IPS DF 19.7 (cell line): ENCODE measurements at regions not wholly inside any gene's neighbourhood (a gene's known extent, or its start where the extent isn't known, plus 50 kb on each side); places are given as distances from the start of the nearest gene placed in this dataset.

Experiments used
- DNase-seq: peaks from one replicate; pipeline ENCODE4 v3.0.0-alpha.2; 2013; ENCODE audit warnings: low read depth, low spot score

DNA sequence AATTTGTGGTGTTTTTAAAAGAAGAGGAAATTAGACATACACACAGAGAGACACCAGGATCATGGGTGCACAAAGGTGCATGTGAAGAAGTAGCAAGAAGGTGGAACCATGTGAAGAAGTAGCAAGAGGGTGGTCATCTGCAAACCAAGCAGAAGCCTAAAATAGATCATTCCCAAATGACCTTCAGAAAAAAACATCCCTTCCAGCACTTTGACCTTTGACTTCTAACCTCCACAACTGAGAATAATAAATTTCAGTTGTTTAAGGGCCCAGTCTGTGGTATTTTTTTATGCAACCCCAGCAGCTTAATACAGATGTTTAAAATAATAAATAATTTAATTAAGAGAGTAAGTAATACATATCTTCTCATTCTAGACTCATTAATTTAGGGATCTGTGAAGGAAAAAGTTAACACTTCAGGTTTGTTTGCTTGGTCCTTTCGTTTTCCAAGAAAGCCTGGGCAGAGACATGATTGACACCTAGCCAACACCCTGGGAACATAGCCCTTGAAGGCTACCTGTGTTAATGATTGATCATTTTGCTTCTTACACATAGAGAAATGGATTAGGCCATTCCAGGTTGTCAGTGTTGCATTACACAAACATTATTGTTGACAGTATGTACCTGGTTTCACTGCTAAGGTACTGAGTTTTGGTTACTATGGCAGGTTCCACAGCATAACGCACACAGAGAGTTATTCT, 1331.2 kb upstream of the GBE1 start:
- no peak for DNase-seq

DNA sequence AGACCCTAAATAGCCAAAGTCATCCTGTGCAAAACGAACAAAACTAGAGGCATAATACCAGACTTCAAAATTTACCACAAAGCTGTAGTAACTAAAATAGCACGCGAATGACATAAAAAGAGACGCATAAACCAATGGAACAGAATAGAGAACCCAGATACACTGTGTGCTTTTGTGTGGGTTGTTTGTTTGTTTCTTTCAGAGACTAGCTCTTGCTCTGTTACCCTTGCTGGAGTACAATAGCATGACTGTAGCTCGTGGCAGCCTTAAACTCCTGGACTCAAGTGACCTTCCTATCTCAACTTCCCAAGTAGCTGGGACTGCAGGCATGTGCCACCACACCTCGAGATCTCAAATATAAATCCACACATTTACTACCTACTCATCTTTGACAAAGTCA, 1314.6 kb upstream of the GBE1 start:
- no peak for DNase-seq

DNA sequence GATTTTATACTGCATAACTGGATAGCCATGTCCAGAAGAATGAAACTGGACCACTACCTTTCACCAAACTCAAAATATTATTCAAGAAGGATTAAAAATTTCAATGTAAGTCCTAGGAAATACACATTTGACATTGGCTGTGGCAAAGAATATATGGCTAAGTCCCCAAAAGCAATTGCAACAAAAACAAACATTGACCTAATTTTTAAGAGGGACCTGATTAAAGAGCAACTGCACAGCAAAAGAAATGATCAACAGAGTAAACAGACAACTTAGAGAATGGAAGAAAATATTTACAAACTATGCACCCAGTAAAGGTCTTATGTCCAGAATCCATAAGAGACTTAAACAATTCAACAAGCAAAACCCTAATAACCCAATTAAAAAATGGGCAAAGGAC, 1313.0 kb upstream of the GBE1 start:
- no peak for DNase-seq

DNA sequence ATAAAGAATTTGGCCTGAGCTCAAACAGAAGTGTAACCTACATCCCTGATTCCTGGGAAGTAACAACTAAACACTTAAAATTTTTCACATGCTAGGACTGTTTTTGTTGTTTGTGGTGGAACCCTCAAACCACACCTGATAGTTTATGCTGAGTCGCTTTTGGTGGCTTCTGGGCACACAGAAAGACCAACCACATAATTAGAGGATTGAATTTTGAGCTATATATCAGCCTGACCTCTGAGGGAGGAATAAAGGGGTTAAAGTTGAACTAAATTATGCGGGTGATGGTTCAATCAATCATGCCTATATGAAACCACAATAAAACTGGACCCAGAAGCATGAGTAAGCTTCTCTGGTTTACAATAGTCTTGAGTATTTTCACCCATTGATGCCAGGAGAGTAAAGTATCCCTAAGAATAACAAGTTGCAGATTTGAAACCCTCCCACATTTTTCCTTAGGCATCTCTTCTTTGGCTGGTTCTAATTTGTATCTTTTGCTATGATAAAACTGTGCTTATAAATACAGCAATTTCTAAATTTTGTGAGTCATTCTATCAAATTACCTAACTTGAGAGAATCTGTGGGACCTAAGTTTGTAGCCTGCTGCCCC, 1304.5 kb upstream of the GBE1 start:
- no peak for DNase-seq

DNA sequence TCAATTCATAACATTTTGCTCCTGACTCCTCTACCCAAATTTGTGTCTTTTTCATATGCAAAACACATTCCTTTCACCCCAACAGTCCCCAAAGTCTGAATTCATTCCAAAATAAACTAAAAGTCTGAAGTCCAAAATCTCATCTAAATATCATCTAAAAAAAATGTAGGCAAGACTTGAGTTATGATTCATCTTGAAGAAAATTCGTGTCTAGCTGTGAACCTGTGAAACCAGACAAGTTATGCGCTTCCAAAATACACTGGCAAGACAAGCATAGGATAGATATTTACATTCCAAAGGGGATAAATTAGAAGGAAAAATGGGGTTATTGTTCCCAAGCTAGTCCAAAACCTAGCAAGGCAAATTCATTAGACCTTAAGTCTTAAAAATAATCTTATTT, 1302.0 kb upstream of the GBE1 start:
- no peak for DNase-seq

DNA sequence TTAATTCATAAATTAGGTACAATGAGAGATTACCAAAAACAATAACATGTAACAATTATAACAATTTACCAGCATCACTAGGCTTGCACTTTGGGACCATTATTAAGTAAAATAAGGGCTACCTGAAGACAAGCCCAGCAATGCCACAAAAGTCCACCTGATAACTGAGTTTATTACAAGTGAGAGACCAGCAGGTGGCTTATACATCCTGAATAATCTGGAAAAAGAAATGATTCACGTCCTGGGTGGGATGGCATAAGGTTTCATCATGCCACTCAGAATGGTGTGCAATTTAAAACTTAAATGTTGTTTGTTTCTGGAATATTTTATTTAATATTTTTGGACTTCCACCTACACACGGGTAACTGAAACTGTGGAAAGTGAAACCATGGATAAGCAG, 1287.1 kb upstream of the GBE1 start:
- no peak for DNase-seq

DNA sequence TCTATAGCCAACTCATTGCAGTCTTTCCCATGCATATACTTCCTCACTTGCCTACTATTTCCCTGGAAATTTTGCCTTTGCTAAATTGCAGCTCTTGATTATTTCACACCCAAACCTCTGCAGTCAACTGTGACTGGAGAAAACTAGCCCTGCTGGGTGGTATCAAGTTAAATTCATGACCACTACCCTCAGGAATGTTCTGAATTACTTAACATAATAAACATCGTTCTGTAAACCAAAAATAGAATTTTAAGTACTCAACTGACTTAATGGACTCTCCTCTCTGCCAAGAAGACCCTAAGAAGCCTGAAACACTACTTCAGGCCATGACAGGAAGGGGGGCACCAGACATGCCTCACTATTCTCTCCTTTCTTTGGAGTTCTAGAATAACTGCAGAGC, 1278.0 kb upstream of the GBE1 start:
- no peak for DNase-seq

DNA sequence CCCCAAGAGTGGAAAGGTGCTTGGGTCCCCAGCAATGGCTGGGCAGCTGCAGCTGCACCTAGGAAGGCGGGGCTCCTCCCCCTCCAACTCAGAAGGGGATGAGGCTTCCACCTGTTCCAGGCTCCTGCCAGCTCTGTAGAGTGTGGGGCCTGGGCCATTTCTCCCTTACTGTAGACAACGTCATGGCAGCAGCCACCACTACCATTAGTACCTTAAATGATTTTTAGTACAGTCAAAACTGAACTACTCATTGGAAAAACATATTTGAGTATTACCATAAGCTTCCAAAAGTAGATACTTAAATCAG, 1274.2 kb upstream of the GBE1 start:
- no peak for DNase-seq

DNA sequence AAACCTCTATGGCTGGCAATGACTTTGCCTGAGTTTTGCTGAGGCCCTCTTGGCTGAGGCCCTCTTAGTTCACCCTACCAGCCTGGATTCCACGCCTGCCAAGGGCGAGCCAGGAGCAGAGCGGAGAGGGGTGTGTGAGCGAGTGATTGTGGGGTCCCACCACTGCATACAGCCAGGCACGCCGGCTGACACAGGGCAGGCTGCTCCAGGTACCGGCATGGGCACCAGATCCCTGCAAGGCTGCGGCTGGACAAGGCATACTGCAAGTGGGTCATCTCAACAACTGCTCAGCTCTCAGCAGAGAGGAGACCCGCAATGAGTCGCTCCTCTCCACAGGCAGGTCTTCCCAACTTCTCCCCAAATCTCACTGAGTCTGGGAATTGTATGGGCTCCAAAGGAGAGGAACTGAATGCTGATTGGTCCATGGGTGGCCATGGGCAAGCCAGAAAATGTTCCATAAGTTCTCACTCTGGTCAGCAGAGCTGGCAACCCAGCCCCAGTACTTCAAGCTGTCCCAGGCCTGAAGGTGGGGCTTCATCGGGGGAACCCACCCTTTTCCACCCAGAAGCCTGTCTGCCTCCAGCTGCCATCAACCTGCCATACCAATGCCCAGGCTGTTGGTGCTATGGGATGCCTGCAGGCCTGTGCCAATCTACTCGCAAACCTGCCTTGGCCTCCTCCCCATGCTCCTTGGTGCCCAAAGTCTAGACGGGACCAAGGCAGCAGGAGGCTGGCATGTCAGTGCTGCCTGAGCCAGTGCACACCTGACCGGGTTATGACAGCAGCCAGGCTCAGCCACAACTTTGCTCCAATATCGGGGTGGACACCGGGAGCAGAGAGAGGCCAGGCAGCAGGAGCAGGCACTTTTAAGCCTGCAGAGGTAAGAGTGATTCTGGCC, 1273.6 kb upstream of the GBE1 start:
- no peak for DNase-seq

DNA sequence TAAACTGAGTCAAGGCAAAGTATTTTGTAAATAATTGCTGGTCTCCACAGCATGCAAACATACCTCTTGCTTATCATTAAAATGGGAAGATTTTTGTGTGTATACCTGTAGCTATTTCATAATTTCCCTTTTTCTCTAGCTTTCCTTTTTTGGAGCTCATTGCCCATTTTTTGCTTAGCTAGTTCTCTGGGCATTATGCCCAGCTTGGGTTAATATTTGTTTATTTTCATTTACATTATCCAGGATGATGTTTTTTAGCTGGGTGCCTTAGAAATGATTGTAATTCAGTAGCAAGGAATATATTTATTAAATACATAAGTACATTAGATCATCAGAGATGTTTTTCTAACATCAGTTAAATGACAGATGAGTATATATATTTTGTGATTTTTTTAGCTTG, 1271.7 kb upstream of the GBE1 start:
- DNase-seq, result no peak

DNA sequence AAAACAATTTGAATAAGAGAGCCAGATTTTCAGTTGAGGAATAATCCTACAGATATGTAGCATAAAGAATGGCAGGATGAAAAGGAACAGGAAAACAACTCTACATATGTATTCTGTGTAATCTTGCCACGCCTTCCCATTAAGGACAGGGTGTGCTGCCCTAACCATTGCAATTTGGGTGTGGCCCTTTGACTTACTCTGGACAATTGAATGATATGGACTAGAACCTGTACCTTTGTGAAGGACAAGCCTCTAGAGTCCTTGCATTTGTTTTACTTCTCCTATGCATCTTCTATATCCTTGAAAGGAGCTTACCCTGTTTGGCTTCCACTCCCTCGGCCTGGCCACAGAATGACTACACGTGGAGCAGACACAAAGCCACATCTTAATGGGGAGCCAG, 1261.6 kb upstream of the GBE1 start:
- no peak for DNase-seq

DNA sequence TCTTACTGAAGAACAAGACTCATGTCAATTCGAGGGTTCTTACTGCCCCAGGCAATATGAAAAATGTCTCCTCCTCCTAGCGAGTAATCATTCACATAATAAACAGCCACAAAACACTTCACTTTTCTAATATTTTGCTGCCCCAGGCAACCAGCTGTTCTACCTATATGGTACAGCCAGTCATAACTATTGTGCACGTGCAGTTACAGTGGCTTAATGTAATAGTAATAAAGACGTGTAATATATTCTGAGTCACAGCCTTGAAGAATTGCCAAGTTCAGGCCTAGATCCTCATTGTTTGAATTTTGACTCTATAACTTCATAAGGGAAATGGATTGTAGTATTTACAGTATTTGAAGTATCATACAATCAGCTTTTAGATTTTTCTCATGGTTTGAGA, 1250.0 kb upstream of the GBE1 start:
- no peak for DNase-seq

DNA sequence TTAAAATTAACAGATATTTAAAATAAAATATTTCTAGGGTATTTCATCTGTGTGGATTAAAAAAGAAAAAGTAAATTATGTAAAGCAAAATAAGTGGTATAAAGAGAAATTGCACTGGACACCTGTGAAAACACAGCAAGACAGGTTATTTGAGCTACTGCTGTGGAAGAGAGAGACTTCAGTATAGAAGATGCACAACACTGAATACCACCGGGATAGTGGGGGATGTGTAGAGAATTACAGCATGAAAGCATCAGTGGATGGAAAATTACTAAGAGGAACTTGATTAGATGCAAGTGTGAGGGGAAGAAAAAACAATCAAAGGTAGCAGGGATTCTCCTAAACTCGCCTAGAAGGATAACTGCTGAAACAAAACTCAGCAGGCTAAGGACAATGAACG, 1242.5 kb upstream of the GBE1 start:
- DNase-seq, result no peak

DNA sequence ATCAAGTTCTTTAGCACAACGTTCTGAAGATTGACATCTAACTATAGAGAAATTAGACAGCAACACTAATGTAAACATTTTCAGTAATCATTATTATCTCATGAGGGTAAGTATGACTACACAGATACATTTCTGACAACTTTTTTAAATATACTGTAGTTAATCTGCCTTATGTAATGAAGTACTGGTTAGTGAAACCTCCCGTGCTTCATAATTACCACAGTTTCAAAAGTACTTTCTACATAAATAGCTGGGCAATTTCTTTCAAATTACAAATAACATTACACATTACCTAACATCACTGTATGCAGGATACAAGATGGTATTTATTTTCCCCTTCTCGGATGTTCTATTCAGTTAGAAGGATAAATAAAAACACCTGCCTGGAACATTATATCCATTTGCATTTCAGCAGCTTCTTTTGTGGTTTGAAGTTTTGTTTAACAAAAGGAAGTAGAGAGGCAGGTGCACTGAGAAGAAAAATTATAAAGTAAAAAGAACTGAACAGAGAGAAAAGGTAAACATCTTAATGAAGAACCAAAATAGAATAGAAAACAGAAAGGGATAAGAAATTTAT, 1241.5 kb upstream of the GBE1 start:
- no peak for DNase-seq

DNA sequence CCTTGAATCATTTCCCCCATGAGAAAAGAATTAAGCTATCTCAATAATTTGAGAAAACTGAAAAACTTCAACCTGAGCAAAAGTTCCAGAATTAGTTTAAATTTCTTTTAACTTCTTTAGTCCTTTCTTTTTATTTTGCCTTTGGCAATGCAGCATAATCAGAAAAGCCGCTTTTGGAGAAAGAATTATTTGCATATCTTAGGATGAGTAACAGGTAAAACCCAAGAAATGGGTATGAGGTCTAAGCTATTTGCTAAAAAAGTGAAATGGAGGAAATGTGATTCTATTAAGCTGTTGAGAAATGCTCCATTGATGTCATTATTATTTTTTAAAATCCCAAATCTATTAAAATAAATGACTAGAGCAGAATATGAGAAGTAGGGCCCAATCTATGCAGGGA, 1238.3 kb upstream of the GBE1 start:
- no peak for DNase-seq

DNA sequence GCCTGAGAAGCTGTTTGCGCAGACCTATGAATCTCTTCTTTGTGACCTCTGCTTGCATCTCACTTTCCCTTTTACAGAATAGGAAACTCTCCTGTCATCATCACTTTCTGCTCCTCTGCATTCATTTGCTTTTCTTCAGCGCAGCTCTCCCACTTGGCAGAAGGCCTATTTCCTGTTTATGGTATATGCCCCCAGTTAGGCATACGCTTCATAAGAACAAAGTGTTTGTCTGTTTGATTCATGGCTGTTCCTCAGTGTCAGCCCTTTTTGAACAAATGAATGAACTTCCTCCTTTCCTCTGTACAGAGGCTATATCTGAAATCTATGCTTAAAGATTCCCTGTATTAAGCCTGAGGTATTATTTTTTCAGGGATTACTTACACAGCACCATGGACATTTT, 1216.9 kb upstream of the GBE1 start:
- DNase-seq, result no peak

DNA sequence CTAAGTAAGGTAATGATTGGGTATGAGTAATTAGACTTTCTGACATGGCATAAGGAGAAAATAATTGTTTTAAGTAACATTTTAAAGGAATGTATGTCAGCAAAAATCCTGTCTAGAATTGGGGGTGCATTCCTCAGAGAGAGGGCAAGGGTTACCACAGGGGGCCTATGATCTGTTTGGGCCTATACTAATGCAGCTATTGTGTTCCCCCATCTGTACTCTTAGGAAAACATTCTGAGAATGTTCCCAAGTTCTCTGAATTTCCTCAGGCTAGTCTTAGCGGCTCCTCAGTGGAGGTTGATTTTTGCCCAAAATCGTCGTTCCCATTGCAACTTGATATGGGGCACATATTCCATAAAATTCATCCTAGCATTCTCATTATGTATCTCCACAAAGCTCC, 1216.4 kb upstream of the GBE1 start:
- DNase-seq, result no peak

DNA sequence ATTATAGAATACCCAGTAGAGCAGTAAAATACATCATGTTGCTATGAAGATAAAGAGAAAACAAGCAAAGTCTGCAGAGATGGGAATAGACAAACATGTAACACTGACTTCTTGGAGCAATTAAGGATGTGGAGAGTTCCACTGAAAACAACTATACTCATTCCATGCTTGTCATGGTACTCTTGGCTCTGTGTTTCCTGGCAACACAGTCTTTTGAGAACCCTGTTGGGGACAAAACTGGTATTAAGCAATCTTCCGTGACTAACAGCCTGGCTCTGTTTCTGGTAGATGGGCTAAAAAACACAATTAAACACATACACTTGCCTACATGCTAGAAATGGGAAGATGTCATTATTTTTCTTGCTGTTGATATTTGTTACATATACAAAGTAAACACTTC, 1212.3 kb upstream of the GBE1 start:
- no peak for DNase-seq

DNA sequence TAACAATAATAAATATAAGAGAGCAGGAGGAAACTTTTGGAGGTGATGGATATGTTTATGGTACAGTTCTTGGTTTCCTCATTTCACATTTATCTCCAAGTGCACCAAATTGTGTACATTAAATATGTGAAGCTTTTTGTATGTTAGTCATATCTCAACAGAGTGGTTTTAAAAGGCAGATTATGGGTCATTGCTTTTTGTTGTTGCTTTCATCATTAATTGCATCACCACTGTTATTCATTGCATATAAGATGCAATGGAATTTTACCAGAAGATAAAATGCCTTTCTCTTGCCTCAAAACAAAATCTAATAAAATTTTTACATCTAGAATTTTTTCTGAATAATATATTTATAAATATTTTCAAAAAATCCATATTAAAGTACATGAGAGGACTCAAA, 1198.9 kb upstream of the GBE1 start:
- no peak for DNase-seq

DNA sequence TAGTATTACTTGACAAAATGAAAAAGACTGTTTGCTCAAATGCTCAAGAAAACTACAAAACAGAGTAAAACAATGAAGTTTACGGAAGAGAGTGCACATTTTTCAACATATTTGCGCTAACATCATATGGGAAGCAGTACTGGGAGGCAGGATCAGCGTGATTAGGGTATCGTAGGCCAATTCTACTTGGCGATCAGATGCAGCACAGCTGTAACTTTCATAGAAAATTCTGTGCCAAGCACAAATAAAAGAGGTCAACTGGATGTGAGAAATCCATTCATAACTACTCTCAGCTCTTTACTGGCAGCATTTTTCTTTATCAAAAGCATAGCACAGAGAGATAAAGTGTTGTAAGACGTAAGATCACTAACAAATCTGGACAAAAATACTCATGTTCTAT, 1196.3 kb upstream of the GBE1 start:
- no peak for DNase-seq

DNA sequence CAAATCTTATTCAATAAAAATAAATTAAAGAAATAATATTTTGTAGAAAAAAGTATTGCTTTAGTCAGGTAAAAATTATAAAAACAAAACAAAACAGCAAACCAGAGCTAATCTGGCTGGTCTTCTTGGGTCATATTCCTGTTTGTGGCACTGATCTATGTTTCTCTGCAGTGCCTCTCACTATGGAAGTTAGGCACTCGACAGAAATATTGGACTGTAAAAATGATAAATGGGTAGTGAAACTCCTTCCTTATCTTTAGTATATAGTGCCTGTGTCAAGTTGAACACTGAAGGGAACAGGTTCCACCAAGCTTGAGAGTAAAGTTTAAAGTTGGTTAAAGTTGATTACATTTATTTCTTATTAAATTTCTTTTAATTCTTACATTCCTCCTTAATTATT, 1195.6 kb upstream of the GBE1 start:
- DNase-seq, result no peak

DNA sequence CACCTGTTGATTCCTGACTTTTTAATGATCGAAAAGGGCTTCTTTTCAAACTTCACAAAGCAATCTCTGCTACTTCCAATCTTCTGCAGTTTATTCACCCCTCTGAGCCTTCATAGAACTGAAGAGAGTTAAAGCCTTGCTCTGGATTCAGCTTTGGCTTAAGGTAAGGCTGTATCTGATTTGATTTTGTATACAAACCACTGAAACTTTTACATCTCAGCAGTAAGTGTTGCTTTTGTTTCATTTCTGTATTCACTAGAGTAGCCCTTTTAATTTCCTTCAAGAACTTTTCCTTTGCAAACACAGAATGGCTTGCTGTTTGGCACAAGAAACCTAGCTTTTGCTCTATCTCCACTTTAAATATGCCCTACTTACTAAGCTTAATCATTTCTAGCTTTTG, 1193.0 kb upstream of the GBE1 start:
- DNase-seq, result no peak

DNA sequence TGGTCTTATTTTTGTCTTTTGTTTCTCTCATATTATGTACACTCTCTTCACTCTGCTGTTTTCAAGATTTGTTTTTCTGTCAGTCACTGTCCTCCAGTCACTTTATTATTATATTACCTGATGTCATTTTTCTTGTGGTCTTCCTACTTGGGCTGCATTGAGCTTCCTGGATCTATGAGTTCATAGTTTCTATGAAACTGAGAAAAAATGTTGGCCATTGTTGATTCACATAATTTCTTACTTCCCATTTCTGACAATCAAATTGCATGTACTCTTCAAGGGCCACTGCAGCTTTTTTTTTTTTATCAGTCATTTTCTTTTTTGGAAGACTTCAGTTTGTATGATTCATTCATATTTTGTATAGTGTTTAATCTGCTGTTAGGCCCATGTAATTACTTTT, 1180.6 kb upstream of the GBE1 start:
- DNase-seq, result no peak
